ENCODE measurements at regions not wholly inside any gene's neighbourhood (a gene's known extent, or its start where the extent isn't known, plus 50 kb on each side); places are given as distances from the start of the nearest gene placed in this dataset.

- no peak for TF ChIP-seq MLX (CRISPR knock-in tag; IDR thresholded peaks at IDR 0.05)
- no peak for TF ChIP-seq POLR2AphosphoS5 (IDR thresholded peaks at IDR 0.05; ENCODE audit: low read depth, low read length)
- no peak for TF ChIP-seq HMGXB4 (CRISPR knock-in tag; IDR thresholded peaks at IDR 0.05; ENCODE audit: borderline replicate concordance in 1 of 2, low read depth in 1 of 2)
- TF ChIP-seq ESRRA (CRISPR knock-in tag; IDR thresholded peaks at IDR 0.05; ENCODE audit: low read depth), result no peak
- no peak for TF ChIP-seq ARNT (IDR thresholded peaks at IDR 0.05)
Observed at GRCh38 chr6:167528239-167528638, 203.4 kb downstream of the TTLL2 start.
